Loucy (cell line): ENCODE measurements at regions not wholly inside any gene's neighbourhood (a gene's known extent, or its start where the extent isn't known, plus 50 kb on each side); places are given as distances from the start of the nearest gene placed in this dataset.

Experiments
- H2AFZ ChIP-seq: fragments of 200-600 bp; sonication (generic); 2 replicates; pipeline ENCODE4 v1.6.0; 2016; ENCODE audit warnings: antibody characterized with exemption, mild to moderate bottlenecking, low read length, moderate library complexity
- H3F3A ChIP-seq: fragments of 200-600 bp; 2 replicates; pipeline ENCODE4 v1.6.0; 2016; ENCODE audit warnings: antibody characterized with exemption, low read depth, mild to moderate bottlenecking
- H3K27me3 ChIP-seq: fragments of 200-600 bp; sonication (generic); 2 replicates; pipeline ENCODE4 v1.6.1; 2014; ENCODE audit warnings: low read length, mild to moderate bottlenecking; ENCODE audit not compliant: insufficient read depth, poor library complexity, severe bottlenecking
- H3K36me3 ChIP-seq: fragments of 200-600 bp; sonication (generic); 2 replicates; pipeline ENCODE4 v1.6.1; 2016; ENCODE audit warnings: low read length; ENCODE audit not compliant: insufficient read depth
- H3K4me1 ChIP-seq: fragments of 200-600 bp; sonication (generic); 2 replicates; pipeline ENCODE4 v1.5.1; 2014; ENCODE audit warnings: low read length, mild to moderate bottlenecking; ENCODE audit not compliant: insufficient read depth, poor library complexity, severe bottlenecking
- H3K4me2 ChIP-seq: fragments of 200-600 bp; sonication (generic); 2 replicates; pipeline ENCODE4 v1.6.0; 2014; ENCODE audit warnings: antibody characterized with exemption, low read length, low read depth, mild to moderate bottlenecking; ENCODE audit not compliant: poor library complexity, severe bottlenecking
- H3K4me3 ChIP-seq: fragments of 200-600 bp; sonication (generic); 2 replicates; pipeline ENCODE4 v1.5.1; 2014; ENCODE audit warnings: low read length, mild to moderate bottlenecking, mixed read lengths; ENCODE audit not compliant: poor library complexity, severe bottlenecking
- H3K79me2 ChIP-seq: fragments of 200-600 bp; sonication (generic); 2 replicates; pipeline ENCODE4 v1.6.1; 2014; ENCODE audit warnings: low read length; ENCODE audit not compliant: insufficient read depth
- H3K9ac ChIP-seq: fragments of 200-600 bp; sonication (generic); 2 replicates; pipeline ENCODE4 v1.6.0; 2014; ENCODE audit warnings: mild to moderate bottlenecking, low read depth, low read length, moderate library complexity; ENCODE audit not compliant: poor library complexity, severe bottlenecking
- H3K9me2 ChIP-seq: fragments of 200-600 bp; sonication (generic); replicated peaks from 2 replicates; pipeline ENCODE4 v1.6.1; 2016; ENCODE audit warnings: low read depth, low read length, mixed read lengths
- H3K9me3 ChIP-seq: fragments of 200-600 bp; sonication (generic); 2 replicates; pipeline ENCODE4 v1.6.1; 2014; ENCODE audit warnings: mild to moderate bottlenecking, antibody characterized with exemption, low read length, low read depth; ENCODE audit not compliant: insufficient read depth
- H4K20me1 ChIP-seq: fragments of 200-600 bp; sonication (generic); 2 replicates; pipeline ENCODE4 v1.6.0; 2014; ENCODE audit warnings: antibody characterized with exemption, low read length, mild to moderate bottlenecking; ENCODE audit not compliant: insufficient read depth, poor library complexity, severe bottlenecking
- CTCF ChIP-seq: fragments of 200-600 bp; sonication (generic); conservative IDR thresholded peaks from 2 replicates; pipeline ENCODE4 v1.5.1; 2014; ENCODE audit warnings: mild to moderate bottlenecking, antibody characterized with exemption, low read length
- EZH2phosphoT487 ChIP-seq: fragments of 200-600 bp; IDR thresholded peaks from 2 replicates; pipeline ENCODE4 v1.6.1; 2018; ENCODE audit warnings: antibody characterized with exemption, mild to moderate bottlenecking, moderate library complexity, borderline replicate concordance

DNA sequence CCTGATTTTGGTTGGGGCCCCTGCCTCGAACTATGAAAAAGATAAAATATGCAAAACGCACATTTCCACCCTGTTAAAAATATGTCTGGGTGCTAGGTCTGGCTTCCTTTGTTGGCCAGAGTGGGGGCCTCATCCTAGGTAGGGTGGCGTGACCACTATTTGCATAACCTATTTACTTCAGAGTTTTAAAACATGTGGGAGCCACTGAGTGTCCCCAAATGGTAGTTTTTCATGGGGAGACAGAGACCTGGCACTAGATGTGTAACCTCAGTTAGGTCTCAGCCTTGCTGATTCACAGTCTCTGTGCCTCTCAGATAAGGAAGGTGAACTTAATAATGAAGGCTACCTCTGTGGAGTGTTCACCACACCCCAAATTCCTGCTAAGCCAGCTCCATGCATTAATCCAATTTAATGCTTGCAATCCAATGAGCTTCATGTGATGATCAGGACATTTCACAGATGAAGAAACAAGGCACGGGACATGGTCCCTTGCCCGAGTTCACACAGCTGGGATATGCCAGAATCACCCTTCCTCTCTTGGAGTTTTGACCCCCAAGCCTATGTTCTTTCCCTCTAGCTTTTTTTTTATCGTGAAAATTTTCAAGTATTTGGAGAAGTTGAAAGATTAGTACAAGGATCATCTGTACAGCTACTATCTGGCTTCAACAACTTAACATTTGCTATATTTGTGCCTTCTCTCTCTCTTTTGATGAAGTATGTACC is 103.4 kb downstream of the IRF8 start:
- Histone ChIP-seq H2AFZ (no peak overlapping the region), H3K9me3 (no peaks in the 10 kb centered on the region), H3F3A (no peaks in the 10 kb centered on the region; the same call in 1 of the 2 replicates), H3K4me3 (no peak overlapping the region), H3K9me2 (no peaks in the 10 kb centered on the region), H3K9ac (no peak overlapping the region), H3K79me2 (no peaks in the 10 kb centered on the region), H3K4me1 (no peaks in the 10 kb centered on the region), H3K36me3 (no peaks in the 10 kb centered on the region), H3K4me2 (no peak overlapping the region), H4K20me1 (no peaks in the 10 kb centered on the region), H3K27me3 (no peaks in the 10 kb centered on the region)
- TF ChIP-seq CTCF = no peak
- TF ChIP-seq EZH2phosphoT487 = no peak

DNA sequence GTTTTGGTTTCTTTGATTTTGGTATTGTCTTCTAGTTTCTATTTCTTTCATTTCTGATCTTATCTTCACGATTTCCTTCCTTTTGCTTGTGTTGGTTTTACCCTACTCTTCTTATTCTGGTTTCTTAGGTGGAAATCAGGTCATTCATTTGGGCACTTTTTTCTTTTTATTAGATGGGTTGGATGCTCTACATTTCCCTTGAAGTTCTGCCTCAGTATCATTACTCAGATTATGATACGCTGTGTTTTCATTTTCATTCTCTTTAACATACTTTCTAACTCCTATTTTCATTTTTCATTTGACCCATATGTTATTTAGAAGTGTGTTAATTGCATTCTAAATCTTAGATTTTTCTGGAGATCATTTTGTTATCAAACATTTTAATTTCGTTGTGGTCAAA is 108.6 kb downstream of the IRF8 start:
- no peaks in the 10 kb centered on the region for H3K9me2 ChIP-seq
- no peak for TF ChIP-seq EZH2phosphoT487
- TF ChIP-seq CTCF = no peak
- no peak overlapping the region for H3K4me2 ChIP-seq
- no peaks in the 10 kb centered on the region; the same call in 1 of the 2 replicates for H3F3A ChIP-seq
- H3K9ac ChIP-seq = no peak overlapping the region
- no peaks in the 10 kb centered on the region for H3K4me1 ChIP-seq
- H3K79me2 ChIP-seq = no peaks in the 10 kb centered on the region
- no peaks in the 10 kb centered on the region for H3K9me3 ChIP-seq
- no peaks in the 10 kb centered on the region for H3K36me3 ChIP-seq
- no peak overlapping the region for H3K4me3 ChIP-seq
- H4K20me1 ChIP-seq = no peaks in the 10 kb centered on the region
- no peak overlapping the region for H2AFZ ChIP-seq
- H3K27me3 ChIP-seq = no peaks in the 10 kb centered on the region

- no peak overlapping the region for H3K4me2 ChIP-seq
- TF ChIP-seq EZH2phosphoT487 (no peak), CTCF (no peak)
- no peak overlapping the region for H3K4me3 ChIP-seq
- no peaks in the 10 kb centered on the region for H3K36me3 ChIP-seq
- no peaks in the 10 kb centered on the region for H3K4me1 ChIP-seq
- no peaks in the 10 kb centered on the region for H3K79me2 ChIP-seq
- no peaks in the 10 kb centered on the region; the same call in 1 of the 2 replicates for H3F3A ChIP-seq
- H3K9me3 ChIP-seq = no peaks in the 10 kb centered on the region
- no peaks in the 10 kb centered on the region for H3K27me3 ChIP-seq
- no peaks in the 10 kb centered on the region for H4K20me1 ChIP-seq
- H3K9ac ChIP-seq = no peak overlapping the region
- H2AFZ ChIP-seq = no peak overlapping the region
- H3K9me2 ChIP-seq = no peaks in the 10 kb centered on the region
These were observed 111.7 kb downstream of the IRF8 start for GRCh38 chr16:86010680-86011141.
